HG03460 (cell line): ENCODE measurements at regions not wholly inside any gene's neighbourhood (a gene's known extent, or its start where the extent isn't known, plus 50 kb on each side); places are given as distances from the start of the nearest gene placed in this dataset.

Experiments
- ATAC-seq: cut with Tn5 transposase; IDR thresholded peaks from one replicate; pipeline ENCODE4 v1.9.1; 2021; ENCODE audit not compliant: unreplicated experiment

GRCh38 chr11:115924744-115925567, 420.7 kb upstream of the CADM1 start:
- ATAC-seq: peak; percentile 70

- ATAC-seq: no peak
Observed at GRCh38 chr11:115922876-115923275, 418.7 kb upstream of the CADM1 start.

GRCh38 chr11:115921986-115922385, 417.8 kb upstream of the CADM1 start:
- no peak for ATAC-seq

- no peak for ATAC-seq
Observed at GRCh38 chr11:115921540-115921939, 417.3 kb upstream of the CADM1 start.

DNA sequence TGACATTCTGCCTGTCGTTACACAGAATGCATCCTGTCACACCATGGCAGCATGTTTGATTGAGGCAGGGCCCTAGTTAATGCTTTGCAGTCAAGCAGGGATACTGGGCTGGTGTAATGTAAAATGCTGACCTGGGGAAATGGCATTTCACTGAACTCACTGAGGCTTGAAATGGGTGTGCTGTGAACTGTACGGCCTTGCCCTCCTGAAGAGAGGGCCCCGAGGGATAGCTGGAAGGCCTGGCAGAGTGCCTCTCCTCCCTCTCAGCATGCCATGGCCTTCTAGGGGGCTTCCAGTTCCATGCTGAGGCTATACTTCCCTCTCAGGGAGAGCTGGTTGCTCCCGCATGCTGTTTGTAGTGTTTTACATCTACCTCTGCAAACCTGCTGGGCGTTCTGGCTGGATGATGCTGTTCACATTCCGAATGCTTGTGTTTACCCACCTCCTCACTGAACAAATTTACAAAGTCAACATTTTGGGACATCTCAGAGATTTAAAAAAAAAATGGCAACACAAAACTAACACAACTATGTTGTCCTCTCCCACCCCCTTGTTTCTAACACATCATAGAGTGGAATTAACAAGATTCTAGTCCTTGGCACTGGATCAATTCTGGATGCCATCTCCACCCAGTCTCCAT, 416.7 kb upstream of the CADM1 start:
- ATAC-seq: no peak

- ATAC-seq: peak; percentile 6
Observed at GRCh38 chr11:115920092-115920461, 415.9 kb upstream of the CADM1 start.

- peak; percentile 63 for ATAC-seq
Observed at GRCh38 chr11:115919341-115920091, 415.3 kb upstream of the CADM1 start.

GRCh38 chr11:115918576-115918975, 414.4 kb upstream of the CADM1 start:
- ATAC-seq: no peak

GRCh38 chr11:115916608-115917007, 412.4 kb upstream of the CADM1 start:
- ATAC-seq: no peak

DNA sequence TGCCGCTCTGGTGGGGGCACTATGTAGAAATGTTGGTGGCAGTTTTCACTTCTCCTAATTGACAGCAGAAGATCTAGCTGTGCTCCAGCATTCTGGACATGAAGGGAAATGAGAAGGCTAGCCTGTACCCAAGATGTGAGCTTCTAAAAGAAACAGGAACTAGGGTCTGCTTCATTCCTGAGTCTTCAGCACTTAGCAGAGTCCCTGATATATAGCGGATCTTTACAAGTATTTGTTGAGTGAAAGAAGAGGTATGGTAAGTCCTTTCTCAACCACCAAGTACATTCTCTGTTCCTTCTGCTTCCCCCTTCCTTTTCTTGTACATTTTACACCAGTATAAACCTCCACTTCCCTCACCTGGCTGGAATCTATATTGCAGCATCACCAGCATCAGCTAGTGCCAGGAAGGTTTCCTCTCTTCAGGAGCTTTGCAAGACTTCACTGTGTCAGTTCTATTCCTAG, 408.3 kb upstream of the CADM1 start:
- peak; percentile 60 for ATAC-seq

- no peak for ATAC-seq
Observed at GRCh38 chr11:115911613-115912346, 407.6 kb upstream of the CADM1 start.

- ATAC-seq: no peak
Observed at GRCh38 chr11:115910379-115910778, 406.2 kb upstream of the CADM1 start.

GRCh38 chr11:115906171-115906570, 402.0 kb upstream of the CADM1 start:
- ATAC-seq: no peak

DNA sequence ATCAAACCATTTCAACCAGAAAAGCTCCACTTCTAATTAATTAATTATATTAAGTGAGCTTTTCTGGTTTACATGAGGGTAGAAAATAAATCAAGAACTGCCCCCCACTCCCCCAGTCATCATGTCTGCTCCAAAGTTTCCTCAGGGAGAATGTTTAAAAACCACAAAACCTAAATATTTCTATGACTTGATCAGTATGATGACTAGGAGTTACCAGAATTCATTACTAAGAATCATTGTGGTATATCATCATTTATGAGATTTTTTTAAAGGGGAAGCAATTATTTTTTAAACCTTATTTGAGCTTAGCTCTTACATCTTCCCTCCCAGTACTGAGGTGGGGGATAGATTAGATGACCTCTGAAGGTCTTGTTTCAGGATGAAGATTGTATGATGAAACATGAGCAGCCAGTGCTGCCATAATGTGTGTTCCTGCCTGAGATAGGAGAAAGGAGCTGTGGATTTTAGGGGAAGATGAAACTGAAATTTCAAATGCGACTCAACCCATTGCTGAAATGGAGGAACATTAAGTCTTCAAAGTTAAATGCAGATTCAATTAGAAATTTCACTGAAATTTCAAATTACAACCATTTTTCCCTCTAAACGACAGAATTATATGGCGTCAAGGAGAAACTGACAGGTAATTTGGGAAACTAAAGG, 401.3 kb upstream of the CADM1 start:
- ATAC-seq: no peak

- ATAC-seq: no peak
Observed at GRCh38 chr11:115903179-115903578, 399.0 kb upstream of the CADM1 start.

DNA sequence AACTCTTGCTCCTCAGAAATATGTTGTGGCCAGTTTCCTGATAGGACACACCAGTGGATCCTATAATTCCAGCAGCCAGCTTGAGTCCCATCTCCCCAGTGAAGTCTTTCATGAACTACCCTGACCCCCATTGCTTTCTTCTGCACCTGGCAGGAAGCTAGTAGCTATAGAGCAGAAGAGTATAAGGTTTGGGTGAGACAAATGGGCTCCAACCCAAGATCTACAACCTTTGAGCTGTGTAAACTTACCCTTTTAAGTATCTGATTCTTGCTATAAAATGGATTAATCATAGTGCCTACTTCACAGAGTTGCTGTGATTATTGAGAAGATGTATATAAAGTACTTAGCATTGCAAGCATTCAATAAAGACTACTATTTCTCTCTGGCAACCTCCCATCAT, 396.9 kb upstream of the CADM1 start:
- no peak for ATAC-seq

DNA sequence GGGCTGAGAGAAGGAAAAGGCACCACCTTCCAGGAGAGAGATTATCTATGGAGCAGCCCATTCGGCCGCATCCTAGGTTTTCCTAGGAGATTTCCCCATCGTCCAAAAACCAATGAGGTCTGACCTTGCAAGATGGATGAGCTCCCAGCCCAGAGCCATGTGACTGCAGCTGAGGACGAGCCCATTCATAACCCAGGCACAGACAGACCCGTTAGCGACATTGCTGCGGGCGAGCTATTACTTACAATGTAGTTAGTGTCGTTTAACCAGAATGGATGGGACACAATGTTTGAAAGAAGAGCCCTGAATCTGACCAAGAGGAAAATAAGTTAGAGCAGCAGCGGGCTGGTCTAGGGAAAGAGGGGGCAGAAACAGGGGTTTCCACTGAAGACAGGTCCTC, 395.9 kb upstream of the CADM1 start:
- ATAC-seq: no peak

- no peak for ATAC-seq
Observed at GRCh38 chr11:115897707-115898106, 393.5 kb upstream of the CADM1 start.

GRCh38 chr11:115896084-115896483, 391.9 kb upstream of the CADM1 start:
- no peak for ATAC-seq

DNA sequence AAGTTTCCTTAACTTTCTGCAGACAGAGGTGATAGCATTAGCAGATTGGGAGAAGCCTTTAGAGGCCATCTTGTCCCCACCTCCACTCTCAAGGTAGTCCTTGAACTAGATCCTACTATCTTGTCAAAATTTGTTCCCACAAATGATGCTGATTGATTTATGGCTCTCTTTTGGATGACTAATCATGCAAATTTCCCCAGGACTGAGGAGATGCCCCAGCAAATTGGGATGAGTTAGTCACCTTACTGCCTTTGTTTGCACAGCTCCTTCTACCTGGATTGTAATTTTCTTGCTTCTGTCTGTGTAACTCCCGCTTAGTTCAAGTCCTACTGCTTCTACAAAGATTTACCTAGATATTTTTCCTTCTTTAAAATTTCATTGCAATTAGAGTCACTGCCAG, 391.4 kb upstream of the CADM1 start:
- no peak for ATAC-seq

DNA sequence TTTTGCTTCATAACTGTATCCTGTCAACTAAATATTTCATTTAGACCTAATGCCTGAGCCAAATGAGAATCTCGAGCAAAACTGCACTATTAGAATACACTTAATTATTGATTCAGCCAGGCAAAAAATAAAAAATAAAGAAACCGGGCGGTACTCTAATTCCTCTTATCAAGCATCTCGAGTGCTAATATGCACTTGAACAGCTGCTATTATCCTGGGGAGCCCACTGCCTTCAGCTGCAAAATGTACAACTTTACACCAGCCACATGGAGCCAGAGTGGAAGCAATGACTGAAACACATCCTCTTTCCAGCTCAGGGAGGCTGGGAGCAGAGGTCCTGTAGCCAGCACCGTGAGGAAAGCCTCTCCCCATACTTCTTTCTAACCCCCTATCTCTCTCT, 390.0 kb upstream of the CADM1 start:
- no peak for ATAC-seq
